Common myeloid progenitor, CD34-positive (primary cell): ENCODE measurements at regions not wholly inside any gene's neighbourhood (a gene's known extent, or its start where the extent isn't known, plus 50 kb on each side); places are given as distances from the start of the nearest gene placed in this dataset.

Experiments
- CTCF ChIA-PET: fragments of 350-600 bp; sonication (Branson Sonifier 250); formaldehyde crosslinking; loops from one replicate; lab custom pipeline; 2021; ENCODE audit warnings: antibody characterized with exemption; lab: Charles Lee
- POLR2A ChIA-PET: fragments of 350-600 bp; sonication (Branson Sonifier 250); formaldehyde crosslinking; loops from one replicate; lab custom pipeline; 2021; ENCODE audit warnings: antibody characterized with exemption; lab: Charles Lee
- DNase-seq, 3 donors: peaks; one replicate each; pipeline versions ENCODE4 v3.0.0 to v3.0.0-alpha.2; 2013
- H3K27ac ChIP-seq, 2 experiments: 1 replicate in 1 of 2; 2 replicates in 1 of 2; pipeline ENCODE4 v1.7.0; 2013; ENCODE audit warnings: inconsistent platforms in 2 of 2, low read length in 2 of 2, mild to moderate bottlenecking in 2 of 2, low read depth in 1 of 2, moderate library complexity in 1 of 2; ENCODE audit not compliant: severe bottlenecking in 2 of 2, insufficient read depth in 1 of 2, poor library complexity in 1 of 2
- H3K27me3 ChIP-seq, 5 experiments: replicated peaks in 2 of 5; 1 replicate in 3 of 5; 2 replicates in 2 of 5; pipeline versions ENCODE4 v1.6.1 to v1.7.0; 2013; ENCODE audit warnings: low read length in 4 of 5, mild to moderate bottlenecking in 2 of 5, moderate library complexity in 2 of 5, inconsistent platforms in 1 of 5; ENCODE audit not compliant: insufficient read depth in 5 of 5, control insufficient read depth in 4 of 5
- H3K36me3 ChIP-seq, 4 experiments: 1 replicate in 2 of 4; 2 replicates in 2 of 4; pipeline versions ENCODE4 v1.6.1 to v1.7.0; 2013; ENCODE audit warnings: low read length in 3 of 4, control low read depth in 1 of 4, mild to moderate bottlenecking in 1 of 4; ENCODE audit not compliant: control insufficient read depth in 4 of 4, insufficient read depth in 4 of 4
- H3K4me1 ChIP-seq, 4 experiments: 1 replicate in 3 of 4; 2 replicates in 1 of 4; pipeline versions ENCODE4 v1.6.1 to v1.7.1; 2013; ENCODE audit warnings: low read length in 3 of 4, mild to moderate bottlenecking in 3 of 4, control low read depth in 1 of 4, inconsistent platforms in 1 of 4, moderate library complexity in 1 of 4; ENCODE audit not compliant: control insufficient read depth in 4 of 4, insufficient read depth in 4 of 4; ENCODE audit errors: control extremely low read depth in 1 of 4
- H3K4me3 ChIP-seq, 7 experiments: 1 replicate in 4 of 7; 2 replicates in 3 of 7; pipeline versions ENCODE4 v1.5.1 to v1.7.0; 2013; ENCODE audit warnings: mild to moderate bottlenecking in 7 of 7, low read length in 6 of 7, moderate library complexity in 6 of 7, inconsistent platforms in 2 of 7, low read depth in 2 of 7, control low read depth in 1 of 7; ENCODE audit not compliant: insufficient read depth in 4 of 7, control insufficient read depth in 1 of 7; ENCODE audit errors: extremely low read depth in 1 of 7
- H3K9me3 ChIP-seq, 5 experiments: 1 replicate in 4 of 5; 2 replicates in 1 of 5; pipeline versions ENCODE4 v1.6.1 to v1.7.1; 2013; ENCODE audit warnings: low read length in 4 of 5, mild to moderate bottlenecking in 2 of 5, inconsistent platforms in 1 of 5, low read depth in 1 of 5, moderate library complexity in 1 of 5; ENCODE audit not compliant: control insufficient read depth in 4 of 5, insufficient read depth in 2 of 5; ENCODE audit errors: control extremely low read depth in 1 of 5
- WGBS: methylation state at CpG from one replicate; pipeline ENCODE4 v1.1.5; 2013; ENCODE audit not compliant: insufficient coverage; 5-methylcytosine and 5-hydroxymethylcytosine counted together

GRCh38 chr18:27707201-27707600 is 469.7 kb downstream of the CDH2 start:
- peaks cover 0 to 1% (median 0%) of the 10 kb centered on the region in 5 experiments for H3K9me3 ChIP-seq
- POLR2A ChIA-PET: no interaction called here
- no peak overlapping the region for H3K4me3 ChIP-seq
- 100% methylated on average over 1 of the region's 1 CpG for WGBS
- CTCF ChIA-PET: no interaction called here
- H3K27ac ChIP-seq: no peak overlapping the region
- no peaks in the 10 kb centered on the region for H3K27me3 ChIP-seq
- H3K4me1 ChIP-seq: no peaks in the 10 kb centered on the region
- H3K36me3 ChIP-seq: no peaks in the 10 kb centered on the region
- DNase-seq: no peak

GRCh38 chr18:27704736-27705361 is 472.1 kb downstream of the CDH2 start:
- DNase-seq: no peak
- Histone ChIP-seq H3K4me1 (no peaks in the 10 kb centered on the region), H3K36me3 (no peaks in the 10 kb centered on the region), H3K4me3 (no peak overlapping the region), H3K27me3 (no peaks in the 10 kb centered on the region), H3K27ac (no peak overlapping the region), H3K9me3 (no peaks in the 10 kb centered on the region)
- POLR2A ChIA-PET: no interaction called here
- 78% methylated on average over 2 of the region's 3 CpGs for WGBS
- CTCF ChIA-PET: no interaction called here

- ChIA-PET POLR2A (no interaction called here), CTCF (no interaction called here)
- H3K36me3 ChIP-seq: no peaks in the 10 kb centered on the region
Measured at GRCh38 chr18:27699137-27699536, 477.8 kb downstream of the CDH2 start.

GRCh38 chr18:27696148-27696547 is 480.8 kb downstream of the CDH2 start:
- 100% methylated on average over 2 of the region's 2 CpGs for WGBS
- POLR2A ChIA-PET: no interaction called here
- CTCF ChIA-PET: no interaction called here

More at GRCh38 chr18:27699137-27699536, 477.8 kb downstream of the CDH2 start:
- Histone ChIP-seq H3K27ac (no peak overlapping the region), H3K4me3 (no peak overlapping the region), H3K9me3 (no peaks in the 10 kb centered on the region), H3K27me3 (no peaks in the 10 kb centered on the region), H3K4me1 (no peaks in the 10 kb centered on the region)
- no peak for DNase-seq
- 100% methylated on average over 1 of the region's 3 CpGs for WGBS

GRCh38 chr18:27695503-27695902 is 481.4 kb downstream of the CDH2 start:
- no peak overlapping the region for H3K4me3 ChIP-seq
- H3K27ac ChIP-seq: no peak overlapping the region
- H3K36me3 ChIP-seq: no peaks in the 10 kb centered on the region
- no peak for DNase-seq
- ChIA-PET CTCF (no interaction called here), POLR2A (no interaction called here)
- H3K27me3 ChIP-seq: no peaks in the 10 kb centered on the region
- no peaks in the 10 kb centered on the region for H3K4me1 ChIP-seq
- no peaks in the 10 kb centered on the region for H3K9me3 ChIP-seq
- 98% methylated on average over 3 of the region's 4 CpGs for WGBS

More at GRCh38 chr18:27696148-27696547, 480.8 kb downstream of the CDH2 start:
- Histone ChIP-seq H3K4me3 (no peak overlapping the region), H3K4me1 (no peaks in the 10 kb centered on the region), H3K9me3 (no peaks in the 10 kb centered on the region), H3K36me3 (no peaks in the 10 kb centered on the region), H3K27me3 (no peaks in the 10 kb centered on the region), H3K27ac (no peak overlapping the region)
- no peak for DNase-seq

- no peaks in the 10 kb centered on the region for H3K36me3 ChIP-seq
- H3K4me3 ChIP-seq: no peak overlapping the region
- 96% methylated on average over 5 of the region's 7 CpGs for WGBS
- no peak for DNase-seq
- H3K27ac ChIP-seq: no peak overlapping the region
- CTCF ChIA-PET: no interaction called here
- POLR2A ChIA-PET: no interaction called here
- H3K4me1 ChIP-seq: no peaks in the 10 kb centered on the region
- no peaks in the 10 kb centered on the region for H3K9me3 ChIP-seq
- no peaks in the 10 kb centered on the region for H3K27me3 ChIP-seq
Measured at GRCh38 chr18:27695052-27695451, 481.9 kb downstream of the CDH2 start.

GRCh38 chr18:27688581-27688980 is 488.3 kb downstream of the CDH2 start:
- no CpG with 5 or more reads among the region's 1 CpG for WGBS
- H3K9me3 ChIP-seq: peaks cover 0 to 4% (median 0%) of the 10 kb centered on the region in 5 experiments
- CTCF ChIA-PET: no interaction called here
- POLR2A ChIA-PET: no interaction called here
- no peaks in the 10 kb centered on the region for H3K4me1 ChIP-seq
- no peaks in the 10 kb centered on the region for H3K27me3 ChIP-seq
- no peak overlapping the region for H3K4me3 ChIP-seq
- DNase-seq: no peak
- no peak overlapping the region for H3K27ac ChIP-seq
- H3K36me3 ChIP-seq: no peaks in the 10 kb centered on the region
